Lower lobe of right lung (tissue), 2 donors: ENCODE measurements at regions not wholly inside any gene's neighbourhood (a gene's known extent, or its start where the extent isn't known, plus 50 kb on each side); places are given as distances from the start of the nearest gene placed in this dataset.
"Not testable (repeated sequence)": the region's sequence is repeated elsewhere in the genome, so short reads cannot be mapped to it uniquely, and the experiment has no call there.

ENCODE experiments used
- ATAC-seq, 2 donors: fragments of 200-7000 bp; cut with Tn5 transposase; one replicate each; pipeline ENCODE4 v1.9.1; 2020 to 2022; ENCODE audit warnings: mild to moderate bottlenecking in 2 of 2, moderate library complexity in 2 of 2
- DNase-seq: peaks from one replicate; pipeline ENCODE4 v3.0.0-alpha.2; 2020
- H3K27ac ChIP-seq: fragments of 200-600 bp; one replicate; pipeline ENCODE4 v1.8.0; 2022
- H3K27me3 ChIP-seq: fragments of 200-600 bp; one replicate; pipeline ENCODE4 v1.8.0; 2022; ENCODE audit warnings: low read depth
- H3K36me3 ChIP-seq: fragments of 200-600 bp; one replicate; pipeline ENCODE4 v1.8.0; 2022; ENCODE audit warnings: mild to moderate bottlenecking
- H3K4me1 ChIP-seq: fragments of 200-600 bp; one replicate; pipeline ENCODE4 v1.8.0; 2022
- H3K4me3 ChIP-seq: fragments of 200-600 bp; one replicate; pipeline ENCODE4 v1.8.0; 2022; ENCODE audit warnings: mild to moderate bottlenecking
- H3K9me3 ChIP-seq: fragments of 200-600 bp; one replicate; pipeline ENCODE4 v1.8.0; 2022
- CTCF ChIP-seq: fragments of 200-600 bp; IDR thresholded peaks from one replicate; pipeline ENCODE4 v1.8.0; 2022; ENCODE audit warnings: antibody characterized with exemption, mild to moderate bottlenecking
- intact Hi-C: fragments of 100-400 bp; cut with DNase I; formaldehyde crosslinking; loops from one replicate; pipeline ENCODE4 v1.11.0; 2022
- donor health status: DM: no; HTN: yes; CAD: no; lungs with severe emphysema.

- no peak for ATAC-seq
- Histone ChIP-seq H3K27me3 (no peaks in the 10 kb centered on the region), H3K4me1 (no peaks in the 10 kb centered on the region), H3K36me3 (no peaks in the 10 kb centered on the region), H3K9me3 (no peaks in the 10 kb centered on the region), H3K27ac (no peak overlapping the region), H3K4me3 (no peak overlapping the region)
- intact Hi-C loops: no loop called here
- TF ChIP-seq CTCF: no peak
- DNase-seq: no peak
Measured at GRCh38 chr20:6348908-6349307, 226.1 kb upstream of the FERMT1 start.

GRCh38 chr20:6347916-6348315, 225.1 kb upstream of the FERMT1 start:
- H3K9me3 ChIP-seq: no peaks in the 10 kb centered on the region
- H3K36me3 ChIP-seq: no peaks in the 10 kb centered on the region
- no peak overlapping the region for H3K4me3 ChIP-seq
- H3K4me1 ChIP-seq: no peaks in the 10 kb centered on the region
- H3K27me3 ChIP-seq: no peaks in the 10 kb centered on the region
- no peak overlapping the region for H3K27ac ChIP-seq
- ATAC-seq (no peak), DNase-seq (no peak)
- TF ChIP-seq CTCF: no peak
- intact Hi-C loops: no loop called here

- H3K27ac ChIP-seq: no peak overlapping the region
- H3K4me1 ChIP-seq: no peaks in the 10 kb centered on the region
- no peaks in the 10 kb centered on the region for H3K27me3 ChIP-seq
- DNase-seq: no peak
- no peaks in the 10 kb centered on the region for H3K9me3 ChIP-seq
- ATAC-seq: no peak
- no peak for TF ChIP-seq CTCF
- H3K4me3 ChIP-seq: no peak overlapping the region
- intact Hi-C loops: no loop called here
- no peaks in the 10 kb centered on the region for H3K36me3 ChIP-seq
Measured at GRCh38 chr20:6341491-6341890, 218.7 kb upstream of the FERMT1 start.

- DNase-seq (no peak), ATAC-seq (no peak)
- H3K4me1 ChIP-seq: no peaks in the 10 kb centered on the region
- H3K4me3 ChIP-seq: no peak overlapping the region
- no peak overlapping the region for H3K27ac ChIP-seq
- no peak for TF ChIP-seq CTCF
- no peaks in the 10 kb centered on the region for H3K27me3 ChIP-seq
- no peaks in the 10 kb centered on the region for H3K36me3 ChIP-seq
- intact Hi-C loops: no loop called here
- no peaks in the 10 kb centered on the region for H3K9me3 ChIP-seq
Measured at GRCh38 chr20:6339176-6339575, 216.3 kb upstream of the FERMT1 start.

- ATAC-seq (no peak), DNase-seq (no peak)
- Histone ChIP-seq H3K27me3 (no peaks in the 10 kb centered on the region), H3K27ac (no peak overlapping the region), H3K36me3 (no peaks in the 10 kb centered on the region), H3K4me3 (no peak overlapping the region), H3K9me3 (no peaks in the 10 kb centered on the region), H3K4me1 (no peaks in the 10 kb centered on the region)
- no peak for TF ChIP-seq CTCF
- intact Hi-C loops: no loop called here
Measured at GRCh38 chr20:6333110-6333509, 210.3 kb upstream of the FERMT1 start.

GRCh38 chr20:6321235-6321634, 198.4 kb upstream of the FERMT1 start:
- H3K27me3 ChIP-seq, H3K27ac ChIP-seq, H3K9me3 ChIP-seq, DNase-seq, H3K36me3 ChIP-seq, ATAC-seq, H3K4me3 ChIP-seq, H3K4me1 ChIP-seq, intact Hi-C loops: not testable (repeated sequence)
